WTC11 (cell line): ENCODE measurements at regions not wholly inside any gene's neighbourhood (a gene's known extent, or its start where the extent isn't known, plus 50 kb on each side); places are given as distances from the start of the nearest gene placed in this dataset.

Source experiments
- ZBTB21 ChIP-seq: sonication (generic); formaldehyde crosslinking; IDR thresholded peaks from 2 replicates; pipeline ENCODE4 v1.8.1; 2023; ENCODE audit warnings: mild to moderate bottlenecking, missing genetic modification reagents, borderline replicate concordance
- TF ChIP-seq, protein P1 (sequence below): fragments of 200-600 bp; IDR thresholded peaks from 2 replicates; pipeline ENCODE4 v1.8.0; 2022; ENCODE audit warnings: antibody characterized with exemption

DNA sequence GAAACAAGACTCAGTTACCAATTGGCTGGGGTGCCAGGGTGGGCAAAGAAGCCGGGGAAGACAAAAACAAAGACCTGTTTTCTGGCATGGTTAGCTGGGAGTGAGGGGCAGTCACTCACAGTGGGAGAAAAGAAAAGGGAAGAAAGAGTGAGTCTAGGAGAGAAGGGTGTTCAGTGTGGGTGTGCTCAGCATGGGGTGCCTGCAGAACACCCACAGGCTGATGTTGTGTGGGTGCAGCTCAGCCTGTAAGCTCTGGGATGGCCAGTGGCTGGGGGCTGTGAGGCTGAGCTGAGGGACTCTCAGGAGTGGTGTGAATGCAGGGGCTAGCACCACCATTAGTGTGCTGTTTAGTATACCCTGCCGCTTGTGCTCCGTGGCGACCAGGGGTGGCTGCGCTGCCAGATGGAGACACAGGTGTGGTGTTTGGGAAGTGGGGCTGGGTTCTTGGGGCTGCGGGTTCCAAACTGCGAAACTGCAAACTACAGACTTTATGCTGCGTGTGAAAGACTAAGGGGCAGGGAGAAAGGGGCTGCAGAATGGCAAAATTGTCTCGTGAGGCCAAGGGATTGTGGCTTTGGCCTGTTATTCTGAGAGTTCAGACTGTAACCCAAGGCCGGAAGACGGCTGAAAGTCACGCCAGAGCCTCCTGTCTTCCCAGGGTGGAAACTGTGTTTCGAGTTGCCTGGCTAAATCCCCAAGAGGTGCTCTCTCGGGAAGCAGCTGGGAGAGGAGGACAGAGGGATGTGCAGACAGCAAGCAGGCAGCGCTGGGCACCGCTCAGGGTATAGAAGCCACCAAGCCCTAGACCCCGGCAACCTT, 156.3 kb downstream of the TTC32 start:
- TF ChIP-seq, protein P1, sequence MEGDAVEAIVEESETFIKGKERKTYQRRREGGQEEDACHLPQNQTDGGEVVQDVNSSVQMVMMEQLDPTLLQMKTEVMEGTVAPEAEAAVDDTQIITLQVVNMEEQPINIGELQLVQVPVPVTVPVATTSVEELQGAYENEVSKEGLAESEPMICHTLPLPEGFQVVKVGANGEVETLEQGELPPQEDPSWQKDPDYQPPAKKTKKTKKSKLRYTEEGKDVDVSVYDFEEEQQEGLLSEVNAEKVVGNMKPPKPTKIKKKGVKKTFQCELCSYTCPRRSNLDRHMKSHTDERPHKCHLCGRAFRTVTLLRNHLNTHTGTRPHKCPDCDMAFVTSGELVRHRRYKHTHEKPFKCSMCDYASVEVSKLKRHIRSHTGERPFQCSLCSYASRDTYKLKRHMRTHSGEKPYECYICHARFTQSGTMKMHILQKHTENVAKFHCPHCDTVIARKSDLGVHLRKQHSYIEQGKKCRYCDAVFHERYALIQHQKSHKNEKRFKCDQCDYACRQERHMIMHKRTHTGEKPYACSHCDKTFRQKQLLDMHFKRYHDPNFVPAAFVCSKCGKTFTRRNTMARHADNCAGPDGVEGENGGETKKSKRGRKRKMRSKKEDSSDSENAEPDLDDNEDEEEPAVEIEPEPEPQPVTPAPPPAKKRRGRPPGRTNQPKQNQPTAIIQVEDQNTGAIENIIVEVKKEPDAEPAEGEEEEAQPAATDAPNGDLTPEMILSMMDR: no peak
- TF ChIP-seq ZBTB21: no peak
